Suprapubic skin (tissue), 4 donors: ENCODE measurements at regions not wholly inside any gene's neighbourhood (a gene's known extent, or its start where the extent isn't known, plus 50 kb on each side); places are given as distances from the start of the nearest gene placed in this dataset.

Source experiments
- DNase-seq, 2 donors: peaks; one replicate each; pipeline ENCODE4 v3.0.0-alpha.2; 2019; ENCODE audit warnings: low spot score in 2 of 2
- H3K27ac ChIP-seq: fragments of 200-600 bp; sonication (generic); one replicate; pipeline ENCODE4 v1.5.1; 2019
- H3K27me3 ChIP-seq: fragments of 200-600 bp; sonication (generic); one replicate; pipeline ENCODE4 v1.5.1; 2019
- H3K36me3 ChIP-seq: fragments of 200-600 bp; sonication (generic); one replicate; pipeline ENCODE4 v1.5.1; 2019
- H3K4me1 ChIP-seq: fragments of 200-600 bp; sonication (generic); one replicate; pipeline ENCODE4 v1.5.1; 2019
- H3K4me3 ChIP-seq: fragments of 200-600 bp; sonication (generic); one replicate; pipeline ENCODE4 v1.5.1; 2019; ENCODE audit warnings: mild to moderate bottlenecking
- H3K9me3 ChIP-seq: fragments of 200-600 bp; sonication (generic); one replicate; pipeline ENCODE4 v1.5.1; 2019
- EP300 ChIP-seq: sonication (generic); formaldehyde crosslinking; IDR thresholded peaks from one replicate; pipeline ENCODE4 v1.6.1; 2017; ENCODE audit warnings: antibody characterized with exemption
- POLR2A ChIP-seq, 2 donors: fragments of 450-650 bp; IDR thresholded peaks; one replicate each; pipeline ENCODE4 v1.6.1; 2017; ENCODE audit warnings: antibody characterized with exemption in 2 of 2, mild to moderate bottlenecking in 2 of 2, moderate library complexity in 2 of 2
- POLR2AphosphoS5 ChIP-seq, 3 donors: sonication (generic); formaldehyde crosslinking; IDR thresholded peaks; one replicate each; pipeline ENCODE4 v1.6.1; 2017; ENCODE audit warnings: antibody characterized with exemption in 3 of 3
- WGBS: methylation state at CpG from one replicate; pipeline ENCODE4 v1.1.5; 2018; 5-methylcytosine and 5-hydroxymethylcytosine counted together
- TF ChIP-seq, protein P1 (sequence below), 2 donors: fragments of 200-600 bp in 1 of 2; fragments of 450-650 bp in 1 of 2; sonication (generic) in 1 of 2; IDR thresholded peaks; one replicate each; pipeline ENCODE4 v1.5.1; 2016 to 2019; ENCODE audit warnings: antibody characterized with exemption in 2 of 2, mild to moderate bottlenecking in 1 of 2, moderate library complexity in 1 of 2

DNA sequence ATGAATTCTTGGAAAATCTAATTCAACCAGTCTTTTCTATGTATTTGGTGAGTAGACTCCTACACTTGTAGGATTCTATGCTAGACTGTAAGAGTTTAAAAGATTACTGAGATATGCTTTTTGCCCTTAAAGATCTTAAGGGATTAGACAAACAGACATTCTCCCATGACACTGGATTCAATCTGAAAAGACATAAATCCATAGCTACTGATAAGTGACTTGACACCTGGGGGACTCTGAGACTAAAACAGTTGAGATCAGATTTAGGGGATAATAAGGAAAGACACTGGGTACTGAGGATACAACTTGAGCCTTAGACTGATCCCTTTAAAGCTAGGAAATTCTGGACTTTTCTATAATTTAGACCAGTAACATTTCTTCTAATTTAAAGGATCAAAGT is 1233.4 kb downstream of the XPNPEP1 start:
- Histone ChIP-seq H3K27me3 (no peaks in the 10 kb centered on the region), H3K36me3 (no peaks in the 10 kb centered on the region), H3K9me3 (no peaks in the 10 kb centered on the region), H3K4me3 (no peak overlapping the region), H3K4me1 (no peaks in the 10 kb centered on the region), H3K27ac (no peak overlapping the region)
- DNase-seq: no peak
- no peak for TF ChIP-seq POLR2AphosphoS5 (IDR thresholded peaks at IDR 0.05)
- TF ChIP-seq, protein P1, sequence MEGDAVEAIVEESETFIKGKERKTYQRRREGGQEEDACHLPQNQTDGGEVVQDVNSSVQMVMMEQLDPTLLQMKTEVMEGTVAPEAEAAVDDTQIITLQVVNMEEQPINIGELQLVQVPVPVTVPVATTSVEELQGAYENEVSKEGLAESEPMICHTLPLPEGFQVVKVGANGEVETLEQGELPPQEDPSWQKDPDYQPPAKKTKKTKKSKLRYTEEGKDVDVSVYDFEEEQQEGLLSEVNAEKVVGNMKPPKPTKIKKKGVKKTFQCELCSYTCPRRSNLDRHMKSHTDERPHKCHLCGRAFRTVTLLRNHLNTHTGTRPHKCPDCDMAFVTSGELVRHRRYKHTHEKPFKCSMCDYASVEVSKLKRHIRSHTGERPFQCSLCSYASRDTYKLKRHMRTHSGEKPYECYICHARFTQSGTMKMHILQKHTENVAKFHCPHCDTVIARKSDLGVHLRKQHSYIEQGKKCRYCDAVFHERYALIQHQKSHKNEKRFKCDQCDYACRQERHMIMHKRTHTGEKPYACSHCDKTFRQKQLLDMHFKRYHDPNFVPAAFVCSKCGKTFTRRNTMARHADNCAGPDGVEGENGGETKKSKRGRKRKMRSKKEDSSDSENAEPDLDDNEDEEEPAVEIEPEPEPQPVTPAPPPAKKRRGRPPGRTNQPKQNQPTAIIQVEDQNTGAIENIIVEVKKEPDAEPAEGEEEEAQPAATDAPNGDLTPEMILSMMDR (IDR thresholded peaks at IDR 0.05): no peak
- no peak for TF ChIP-seq POLR2A (IDR thresholded peaks at IDR 0.05)
- no peak for TF ChIP-seq EP300

DNA sequence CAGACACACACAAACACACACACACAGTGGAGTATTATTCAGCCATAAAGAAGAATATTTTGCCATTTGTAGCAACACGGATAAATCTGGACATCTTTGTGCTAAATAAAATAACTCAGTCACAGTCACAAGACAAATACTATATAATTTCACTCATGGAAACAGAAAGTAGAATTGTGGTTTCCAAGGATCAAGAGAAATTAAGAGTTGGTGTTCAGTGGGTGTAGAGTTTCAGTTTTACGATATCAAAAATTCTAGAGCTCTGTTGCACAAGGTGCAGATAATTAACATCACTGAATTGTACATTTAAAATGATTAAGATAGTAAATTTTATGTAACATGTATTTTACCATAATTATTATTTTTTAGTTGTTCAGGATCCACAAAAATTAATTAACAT is 1235.0 kb downstream of the XPNPEP1 start:
- TF ChIP-seq, protein P1 (IDR thresholded peaks at IDR 0.05): no peak
- WGBS: 81% methylated on average over 2 of the region's 2 CpGs
- no peaks in the 10 kb centered on the region for H3K27me3 ChIP-seq
- H3K4me1 ChIP-seq: no peaks in the 10 kb centered on the region
- H3K4me3 ChIP-seq: no peak overlapping the region
- no peak overlapping the region for H3K27ac ChIP-seq
- H3K9me3 ChIP-seq: no peaks in the 10 kb centered on the region
- H3K36me3 ChIP-seq: no peaks in the 10 kb centered on the region
- no peak for DNase-seq

DNA sequence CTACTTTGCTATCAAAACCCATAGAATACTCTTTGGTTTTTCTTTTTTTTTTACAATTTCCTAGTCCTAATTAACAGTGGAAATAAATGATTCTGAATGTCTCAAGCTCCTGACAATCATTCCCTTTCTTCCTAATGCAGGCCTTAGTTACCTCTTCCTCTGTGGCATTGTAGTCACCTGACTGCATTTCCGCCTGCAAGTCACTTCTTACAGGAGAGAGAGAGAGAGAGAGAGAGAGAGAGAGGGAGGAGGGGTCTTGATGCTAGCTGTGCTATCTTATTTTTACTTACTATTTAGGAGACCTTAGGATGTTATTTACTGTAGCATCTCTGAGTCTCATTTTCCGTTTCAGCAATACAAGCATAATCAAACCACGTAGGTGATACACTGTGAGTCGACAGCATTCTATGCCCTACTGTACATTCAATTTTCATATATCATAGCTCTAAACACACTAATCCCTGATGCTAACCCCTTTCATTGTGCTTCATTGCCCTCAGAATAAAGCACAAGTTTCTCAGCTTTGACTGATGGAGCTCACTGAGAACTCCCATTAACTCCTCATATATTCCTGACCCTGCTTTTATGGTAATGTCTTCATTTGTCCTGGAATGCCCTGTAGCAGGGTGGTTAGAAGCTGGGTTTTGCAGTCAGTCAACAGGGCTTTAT is 1237.3 kb downstream of the XPNPEP1 start:
- 85% methylated on average over 4 of the region's 4 CpGs for WGBS
- no peak overlapping the region for H3K27ac ChIP-seq
- no peaks in the 10 kb centered on the region for H3K36me3 ChIP-seq
- no peak overlapping the region for H3K4me3 ChIP-seq
- DNase-seq: no peak
- TF ChIP-seq POLR2AphosphoS5 (IDR thresholded peaks at IDR 0.05) (no peak), POLR2A (IDR thresholded peaks at IDR 0.05) (no peak), EP300 (no peak)
- TF ChIP-seq, protein P1 (IDR thresholded peaks at IDR 0.05): no peak
- H3K4me1 ChIP-seq: no peaks in the 10 kb centered on the region
- no peaks in the 10 kb centered on the region for H3K9me3 ChIP-seq
- H3K27me3 ChIP-seq: no peaks in the 10 kb centered on the region

DNA sequence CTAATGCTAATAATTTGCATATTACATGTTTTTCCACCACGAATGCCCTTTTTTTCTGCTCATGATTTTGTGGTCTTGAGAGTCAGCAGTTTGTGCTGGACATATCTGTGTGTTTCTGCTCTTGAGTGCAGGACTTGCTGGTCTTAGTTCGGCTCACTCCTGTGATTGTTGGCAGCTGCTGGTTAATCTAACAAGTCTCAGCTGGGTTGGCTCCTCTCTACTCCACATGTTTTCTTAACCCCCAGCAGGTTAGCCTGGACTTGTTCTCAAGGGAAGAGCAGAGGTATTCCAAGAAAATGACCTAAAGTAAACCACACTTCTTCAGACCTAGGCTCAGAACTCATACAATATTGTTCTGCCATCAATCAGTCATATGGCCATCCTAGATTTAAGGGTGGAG is 1238.9 kb downstream of the XPNPEP1 start:
- Histone ChIP-seq H3K9me3 (no peaks in the 10 kb centered on the region), H3K27me3 (no peaks in the 10 kb centered on the region), H3K4me1 (no peaks in the 10 kb centered on the region), H3K4me3 (no peak overlapping the region), H3K27ac (no peak overlapping the region), H3K36me3 (no peaks in the 10 kb centered on the region)
- DNase-seq: no peak
- TF ChIP-seq POLR2A (IDR thresholded peaks at IDR 0.05) (no peak), POLR2AphosphoS5 (IDR thresholded peaks at IDR 0.05) (no peak), EP300 (no peak)
- TF ChIP-seq, protein P1 (IDR thresholded peaks at IDR 0.05): no peak
- WGBS: 17% methylated on average over 2 of the region's 2 CpGs

DNA sequence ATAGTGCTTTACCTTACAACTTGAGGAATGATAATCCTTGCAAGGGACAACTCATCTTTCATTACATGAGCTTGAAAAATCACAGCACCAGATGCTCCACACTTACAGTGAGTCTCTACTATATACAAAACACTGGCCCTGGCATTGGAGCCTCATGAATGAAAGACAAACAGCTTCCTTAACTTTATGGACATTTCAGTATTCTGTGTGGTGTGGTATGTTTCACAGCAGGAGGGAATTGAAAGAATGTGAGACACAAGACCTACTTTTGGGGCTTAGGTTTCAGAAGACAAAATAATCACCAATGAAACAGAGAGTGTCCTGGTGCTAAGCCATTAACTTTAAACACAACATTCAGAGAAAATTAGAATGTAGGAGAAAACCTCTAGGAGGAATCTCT is 1249.6 kb downstream of the XPNPEP1 start:
- DNase-seq: no peak
- H3K27me3 ChIP-seq: no peaks in the 10 kb centered on the region
- no peak for TF ChIP-seq POLR2AphosphoS5 (IDR thresholded peaks at IDR 0.05)
- no peaks in the 10 kb centered on the region for H3K4me1 ChIP-seq
- no peak overlapping the region for H3K4me3 ChIP-seq
- H3K36me3 ChIP-seq: no peaks in the 10 kb centered on the region
- H3K9me3 ChIP-seq: no peaks in the 10 kb centered on the region
- no peak overlapping the region for H3K27ac ChIP-seq

DNA sequence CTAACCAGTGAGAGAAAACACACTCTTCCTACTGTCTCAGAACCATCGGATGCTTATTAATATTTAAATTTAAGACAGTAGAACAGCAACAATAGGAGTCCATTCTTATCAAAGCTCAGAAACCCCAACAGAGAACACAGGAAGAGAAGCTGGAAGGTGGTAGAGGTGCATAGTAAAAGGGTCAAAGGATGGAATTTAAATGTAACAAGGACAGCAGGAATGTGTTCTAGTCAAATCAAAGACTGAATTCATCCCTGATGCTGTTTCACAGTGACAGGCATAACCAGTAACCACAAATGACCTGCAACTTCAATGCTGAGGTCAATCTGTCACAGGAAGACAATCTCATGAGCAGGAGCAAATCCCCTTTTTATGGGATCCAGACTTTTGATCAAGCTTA is 1259.7 kb downstream of the XPNPEP1 start:
- Histone ChIP-seq H3K4me3 (no peak overlapping the region), H3K4me1 (no peaks in the 10 kb centered on the region), H3K27ac (no peak overlapping the region), H3K9me3 (peaks cover 3% of the 10 kb centered on the region), H3K36me3 (no peaks in the 10 kb centered on the region), H3K27me3 (no peaks in the 10 kb centered on the region)
- TF ChIP-seq, protein P1 (IDR thresholded peaks at IDR 0.05): no peak
- TF ChIP-seq POLR2AphosphoS5 (IDR thresholded peaks at IDR 0.05) (no peak), POLR2A (IDR thresholded peaks at IDR 0.05) (no peak), EP300 (no peak)
- DNase-seq: no peak
- WGBS: 57% methylated on average over 1 of the region's 1 CpG
